GM12873 (cell line): ENCODE measurements at regions not wholly inside any gene's neighbourhood (a gene's known extent, or its start where the extent isn't known, plus 50 kb on each side); places are given as distances from the start of the nearest gene placed in this dataset.

ENCODE experiments used
- CTCF ChIP-seq: IDR thresholded peaks from 2 replicates; pipeline ENCODE4 v1.5.1; 2012; ENCODE audit warnings: low read depth, mild to moderate bottlenecking, moderate library complexity, low read length, control low read depth; ENCODE audit not compliant: insufficient read depth; ENCODE audit errors: missing control alignments

- TF ChIP-seq CTCF: no peak
Observed at GRCh38 chr10:44024356-44025116, 360.4 kb downstream of the CXCL12 start.

- TF ChIP-seq CTCF: no peak
Observed at GRCh38 chr10:44023517-44023916, 361.4 kb downstream of the CXCL12 start.

- TF ChIP-seq CTCF: no peak
Observed at GRCh38 chr10:44022203-44022602, 362.7 kb downstream of the CXCL12 start.

- no peak for TF ChIP-seq CTCF
Observed at GRCh38 chr10:44020322-44021111, 364.4 kb downstream of the CXCL12 start.

- no peak for TF ChIP-seq CTCF
Observed at GRCh38 chr10:44017483-44018145, 367.3 kb downstream of the CXCL12 start.

- TF ChIP-seq CTCF: no peak
Observed at GRCh38 chr10:44016589-44017482, 368.1 kb downstream of the CXCL12 start.
